ENCODE measurements at regions not wholly inside any gene's neighbourhood (a gene's known extent, or its start where the extent isn't known, plus 50 kb on each side); places are given as distances from the start of the nearest gene placed in this dataset.

GRCh38 chr6:145034664-145035063 lies 700.7 kb downstream of the EPM2A start:
- no peak for TF ChIP-seq POLR2A (IDR thresholded peaks at IDR 0.05; ENCODE audit: low read length)
- no peak for TF ChIP-seq GATA1 (IDR thresholded peaks at IDR 0.05; ENCODE audit: low read depth, low read length)
- DNase-seq = no peak

GRCh38 chr6:145036236-145036635 lies 699.1 kb downstream of the EPM2A start:
- TF ChIP-seq GATA1 (IDR thresholded peaks at IDR 0.05; ENCODE audit: low read depth, low read length) = no peak
- TF ChIP-seq POLR2A (IDR thresholded peaks at IDR 0.05; ENCODE audit: low read length) = no peak
- DNase-seq = no peak

- TF ChIP-seq GATA1 (IDR thresholded peaks at IDR 0.05; ENCODE audit: low read depth, low read length) (no peak), POLR2A (IDR thresholded peaks at IDR 0.05; ENCODE audit: low read length) (no peak)
- DNase-seq = no peak
Measured at GRCh38 chr6:145036848-145037567, 698.3 kb downstream of the EPM2A start.

GRCh38 chr6:145042559-145042958 lies 692.8 kb downstream of the EPM2A start:
- DNase-seq = no peak
- TF ChIP-seq POLR2A (IDR thresholded peaks at IDR 0.05; ENCODE audit: low read length) = no peak

GRCh38 chr6:145043926-145044500 lies 691.3 kb downstream of the EPM2A start:
- DNase-seq = no peak
- TF ChIP-seq GATA1 (IDR thresholded peaks at IDR 0.05; ENCODE audit: low read depth, low read length) (no peak), POLR2A (IDR thresholded peaks at IDR 0.05; ENCODE audit: low read length) (no peak)

GRCh38 chr6:145044641-145045246 lies 690.6 kb downstream of the EPM2A start:
- DNase-seq = no peak
- TF ChIP-seq POLR2A (IDR thresholded peaks at IDR 0.05; ENCODE audit: low read length) (no peak), GATA1 (IDR thresholded peaks at IDR 0.05; ENCODE audit: low read depth, low read length) (no peak)

GRCh38 chr6:145045582-145045981 lies 689.7 kb downstream of the EPM2A start:
- DNase-seq = no peak
- no peak for TF ChIP-seq GATA1 (IDR thresholded peaks at IDR 0.05; ENCODE audit: low read depth, low read length)
- no peak for TF ChIP-seq POLR2A (IDR thresholded peaks at IDR 0.05; ENCODE audit: low read length)

GRCh38 chr6:145047891-145048290 lies 687.4 kb downstream of the EPM2A start:
- DNase-seq = no peak
- TF ChIP-seq GATA1 (IDR thresholded peaks at IDR 0.05; ENCODE audit: low read depth, low read length) (no peak), POLR2A (IDR thresholded peaks at IDR 0.05; ENCODE audit: low read length) (no peak)

- DNase-seq = no peak
- no peak for TF ChIP-seq GATA1 (IDR thresholded peaks at IDR 0.05; ENCODE audit: low read depth, low read length)
- TF ChIP-seq POLR2A (IDR thresholded peaks at IDR 0.05; ENCODE audit: low read length) = no peak
Measured at GRCh38 chr6:145051661-145052060, 683.7 kb downstream of the EPM2A start.

GRCh38 chr6:145055567-145055966 lies 679.8 kb downstream of the EPM2A start:
- no peak for DNase-seq
- TF ChIP-seq POLR2A (IDR thresholded peaks at IDR 0.05; ENCODE audit: low read length) = no peak
- no peak for TF ChIP-seq GATA1 (IDR thresholded peaks at IDR 0.05; ENCODE audit: low read depth, low read length)

GRCh38 chr6:145060714-145061113 lies 674.6 kb downstream of the EPM2A start:
- no peak for DNase-seq
- no peak for TF ChIP-seq POLR2A (IDR thresholded peaks at IDR 0.05; ENCODE audit: low read length)
- no peak for TF ChIP-seq GATA1 (IDR thresholded peaks at IDR 0.05; ENCODE audit: low read depth, low read length)

GRCh38 chr6:145063091-145063490 lies 672.2 kb downstream of the EPM2A start:
- no peak for DNase-seq
- TF ChIP-seq GATA1 (IDR thresholded peaks at IDR 0.05; ENCODE audit: low read depth, low read length) (no peak), POLR2A (IDR thresholded peaks at IDR 0.05; ENCODE audit: low read length) (no peak)

GRCh38 chr6:145067430-145067829 lies 667.9 kb downstream of the EPM2A start:
- TF ChIP-seq POLR2A (IDR thresholded peaks at IDR 0.05; ENCODE audit: low read length) (no peak), GATA1 (IDR thresholded peaks at IDR 0.05; ENCODE audit: low read depth, low read length) (no peak)
- DNase-seq = no peak

- DNase-seq = no peak
- TF ChIP-seq GATA1 (IDR thresholded peaks at IDR 0.05; ENCODE audit: low read depth, low read length) (no peak), POLR2A (IDR thresholded peaks at IDR 0.05; ENCODE audit: low read length) (no peak)
Measured at GRCh38 chr6:145068577-145068976, 666.7 kb downstream of the EPM2A start.

GRCh38 chr6:145069966-145070365 lies 665.4 kb downstream of the EPM2A start:
- no peak for DNase-seq
- no peak for TF ChIP-seq POLR2A (IDR thresholded peaks at IDR 0.05; ENCODE audit: low read length)
- no peak for TF ChIP-seq GATA1 (IDR thresholded peaks at IDR 0.05; ENCODE audit: low read depth, low read length)
